ENCODE measurements at regions not wholly inside any gene's neighbourhood (a gene's known extent, or its start where the extent isn't known, plus 50 kb on each side); places are given as distances from the start of the nearest gene placed in this dataset.

DNA sequence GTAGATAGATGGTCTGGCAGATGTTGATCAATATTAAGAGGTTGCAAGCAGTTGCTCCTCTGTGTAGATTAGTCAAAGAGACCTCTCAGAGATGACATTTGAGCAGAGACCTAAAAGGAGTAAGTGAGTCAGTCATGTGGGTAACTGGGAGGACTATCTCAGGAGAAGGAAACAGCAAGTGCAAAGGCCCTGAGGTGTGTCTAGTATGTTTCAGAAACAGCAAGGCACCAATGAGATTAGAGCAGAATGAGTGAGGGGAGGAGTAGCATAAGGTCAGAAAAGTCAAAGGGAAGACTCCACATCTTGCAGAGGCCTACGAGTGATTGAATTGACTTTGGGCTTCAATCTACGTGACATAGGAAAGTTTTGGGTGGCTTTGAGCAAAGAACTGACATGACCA, 89.8 kb upstream of the COL1A2 start:
- Histone ChIP-seq H3K4me1 (ENCODE audit: insufficient read depth) (peaks cover 34% of the 10 kb centered on the region), H3K79me2 (no peaks in the 10 kb centered on the region), H2AFZ (no peak overlapping the region), H3K9me2 (replicated peaks; ENCODE audit: insufficient read depth) (no peaks in the 10 kb centered on the region), H3K27me3 (no peaks in the 10 kb centered on the region), H3K36me3 (replicated peaks; ENCODE audit: insufficient read depth, low read depth) (no peaks in the 10 kb centered on the region), H3K4me2 (no peak overlapping the region), H3K4me3 (no peak overlapping the region), H3K27ac (peak overlapping the region; percentile 97), H3K9me3 (ENCODE audit: low read depth) (no peaks in the 10 kb centered on the region), H4K20me1 (ENCODE audit: insufficient read depth, poor library complexity, severe bottlenecking) (no peaks in the 10 kb centered on the region)
- DNase-seq (ENCODE audit: low spot score): no peak
- no peak for TF ChIP-seq EZH2 (IDR thresholded peaks at IDR 0.05; ENCODE audit: borderline replicate concordance)
- TF ChIP-seq EZH2phosphoT487 (IDR thresholded peaks at IDR 0.05; ENCODE audit: low read depth, severe bottlenecking, unreplicated experiment): no peak
- TF ChIP-seq, protein P1, sequence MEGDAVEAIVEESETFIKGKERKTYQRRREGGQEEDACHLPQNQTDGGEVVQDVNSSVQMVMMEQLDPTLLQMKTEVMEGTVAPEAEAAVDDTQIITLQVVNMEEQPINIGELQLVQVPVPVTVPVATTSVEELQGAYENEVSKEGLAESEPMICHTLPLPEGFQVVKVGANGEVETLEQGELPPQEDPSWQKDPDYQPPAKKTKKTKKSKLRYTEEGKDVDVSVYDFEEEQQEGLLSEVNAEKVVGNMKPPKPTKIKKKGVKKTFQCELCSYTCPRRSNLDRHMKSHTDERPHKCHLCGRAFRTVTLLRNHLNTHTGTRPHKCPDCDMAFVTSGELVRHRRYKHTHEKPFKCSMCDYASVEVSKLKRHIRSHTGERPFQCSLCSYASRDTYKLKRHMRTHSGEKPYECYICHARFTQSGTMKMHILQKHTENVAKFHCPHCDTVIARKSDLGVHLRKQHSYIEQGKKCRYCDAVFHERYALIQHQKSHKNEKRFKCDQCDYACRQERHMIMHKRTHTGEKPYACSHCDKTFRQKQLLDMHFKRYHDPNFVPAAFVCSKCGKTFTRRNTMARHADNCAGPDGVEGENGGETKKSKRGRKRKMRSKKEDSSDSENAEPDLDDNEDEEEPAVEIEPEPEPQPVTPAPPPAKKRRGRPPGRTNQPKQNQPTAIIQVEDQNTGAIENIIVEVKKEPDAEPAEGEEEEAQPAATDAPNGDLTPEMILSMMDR (IDR thresholded peaks at IDR 0.05; ENCODE audit: poor library complexity): no peak
- WGBS (ENCODE audit: low lambda C conversion rate, missing lambda C conversion rate): 98% methylated on average over 2 of the region's 2 CpGs

DNA sequence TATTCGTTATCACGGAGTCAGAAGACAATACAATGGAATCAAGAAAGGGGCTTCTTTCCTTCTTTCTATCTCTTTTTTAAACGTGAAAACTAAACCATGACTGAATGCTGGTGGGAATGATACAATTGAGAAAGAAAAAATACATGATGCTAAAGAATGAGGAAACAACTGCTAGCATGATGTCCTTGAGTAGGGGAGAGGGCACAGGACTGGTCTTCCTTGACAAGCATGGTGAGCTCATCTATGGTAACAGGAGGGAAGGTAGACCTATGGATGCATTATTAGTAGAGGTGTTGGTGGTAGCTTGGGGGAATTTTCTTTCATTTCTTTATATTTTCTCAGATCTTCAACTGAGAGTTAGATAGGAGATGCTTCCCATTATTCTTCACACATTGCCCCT, 88.9 kb upstream of the COL1A2 start:
- Histone ChIP-seq H2AFZ (no peak overlapping the region), H3K4me1 (ENCODE audit: insufficient read depth) (peaks cover 26% of the 10 kb centered on the region), H3K27ac (no peak overlapping the region), H4K20me1 (ENCODE audit: insufficient read depth, poor library complexity, severe bottlenecking) (no peaks in the 10 kb centered on the region), H3K27me3 (no peaks in the 10 kb centered on the region), H3K79me2 (no peaks in the 10 kb centered on the region), H3K9me3 (ENCODE audit: low read depth) (no peaks in the 10 kb centered on the region), H3K9me2 (replicated peaks; ENCODE audit: insufficient read depth) (no peaks in the 10 kb centered on the region), H3K4me2 (no peak overlapping the region), H3K4me3 (no peak overlapping the region), H3K36me3 (replicated peaks; ENCODE audit: insufficient read depth, low read depth) (no peaks in the 10 kb centered on the region)
- DNase-seq (ENCODE audit: low spot score): no peak
- no peak for TF ChIP-seq EZH2phosphoT487 (IDR thresholded peaks at IDR 0.05; ENCODE audit: low read depth, severe bottlenecking, unreplicated experiment)
- no peak for TF ChIP-seq EZH2 (IDR thresholded peaks at IDR 0.05; ENCODE audit: borderline replicate concordance)
- TF ChIP-seq, protein P1 (IDR thresholded peaks at IDR 0.05; ENCODE audit: poor library complexity): no peak
- WGBS (ENCODE audit: low lambda C conversion rate, missing lambda C conversion rate): 87% methylated on average over 3 of the region's 3 CpGs

DNA sequence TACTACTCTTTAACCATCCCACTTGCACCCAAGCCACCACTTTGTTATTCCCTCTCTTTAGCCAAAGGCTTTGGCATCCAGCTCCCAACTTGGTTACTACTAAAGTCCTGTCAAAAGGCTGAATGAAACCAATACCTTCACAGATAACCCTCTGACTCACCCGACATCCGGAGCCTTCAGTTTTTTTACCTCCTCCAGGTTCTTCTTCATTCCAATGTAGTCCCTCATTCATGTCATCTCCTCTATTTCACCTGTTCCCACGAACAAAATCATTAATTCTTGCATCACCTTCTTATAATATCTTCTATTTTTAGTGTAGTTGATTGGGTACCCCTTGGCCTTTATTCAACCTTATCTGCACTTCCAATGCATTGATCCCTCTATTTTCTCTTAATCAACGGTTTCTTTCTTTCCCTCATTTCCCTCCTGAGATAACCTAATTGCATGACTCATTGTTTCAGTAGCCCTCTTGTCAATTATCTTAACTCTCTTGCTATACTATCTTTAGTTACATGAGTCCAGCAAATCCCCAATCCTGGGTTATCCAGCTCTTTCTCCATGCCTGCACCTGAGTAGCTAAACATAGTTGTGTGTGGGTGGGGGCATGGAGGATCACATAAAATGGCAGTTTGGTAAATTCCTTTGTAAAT, 87.2 kb upstream of the COL1A2 start:
- no peak for TF ChIP-seq EZH2phosphoT487 (IDR thresholded peaks at IDR 0.05; ENCODE audit: low read depth, severe bottlenecking, unreplicated experiment)
- no peak for TF ChIP-seq EZH2 (IDR thresholded peaks at IDR 0.05; ENCODE audit: borderline replicate concordance)
- TF ChIP-seq, protein P1 (IDR thresholded peaks at IDR 0.05; ENCODE audit: poor library complexity): no peak
- WGBS (ENCODE audit: low lambda C conversion rate, missing lambda C conversion rate): 55% methylated on average over 4 of the region's 4 CpGs
- no peaks in the 10 kb centered on the region for H3K9me2 ChIP-seq (replicated peaks; ENCODE audit: insufficient read depth)

More for the DNA sequence above, 87.2 kb upstream of the COL1A2 start:
- DNase-seq (ENCODE audit: low spot score): no peak
- Histone ChIP-seq H3K4me2 (no peak overlapping the region), H3K9me3 (ENCODE audit: low read depth) (no peaks in the 10 kb centered on the region), H3K27me3 (no peaks in the 10 kb centered on the region), H4K20me1 (ENCODE audit: insufficient read depth, poor library complexity, severe bottlenecking) (no peaks in the 10 kb centered on the region), H3K79me2 (no peaks in the 10 kb centered on the region), H2AFZ (no peak overlapping the region), H3K36me3 (replicated peaks; ENCODE audit: insufficient read depth, low read depth) (no peaks in the 10 kb centered on the region), H3K27ac (no peak overlapping the region), H3K4me3 (no peak overlapping the region), H3K4me1 (ENCODE audit: insufficient read depth) (peaks cover 11% of the 10 kb centered on the region)

All from hepatocyte (in vitro differentiated cells).